ENCODE measurements at regions not wholly inside any gene's neighbourhood (a gene's known extent, or its start where the extent isn't known, plus 50 kb on each side); places are given as distances from the start of the nearest gene placed in this dataset.

DNA sequence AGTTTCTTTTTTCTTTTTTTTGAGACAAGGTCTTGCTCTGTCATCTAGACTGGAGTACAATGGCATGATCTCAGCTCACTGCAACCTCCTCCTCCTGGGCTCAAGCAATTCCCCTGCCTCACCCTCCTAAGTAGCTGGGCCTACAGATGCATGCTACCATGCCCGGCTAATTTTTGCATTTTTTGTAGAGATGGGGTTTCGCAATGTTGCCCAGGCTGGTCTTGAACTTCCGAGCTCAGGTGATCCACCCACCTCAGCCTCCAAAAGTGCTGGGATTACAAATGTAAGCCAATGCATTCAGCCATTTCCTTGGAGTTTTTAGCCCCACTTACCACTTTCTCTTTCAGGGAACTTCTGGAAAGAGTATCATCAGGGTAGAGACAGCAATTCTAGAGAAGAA lies 153.3 kb upstream of the THSD7B start:
- TF ChIP-seq, protein P1, sequence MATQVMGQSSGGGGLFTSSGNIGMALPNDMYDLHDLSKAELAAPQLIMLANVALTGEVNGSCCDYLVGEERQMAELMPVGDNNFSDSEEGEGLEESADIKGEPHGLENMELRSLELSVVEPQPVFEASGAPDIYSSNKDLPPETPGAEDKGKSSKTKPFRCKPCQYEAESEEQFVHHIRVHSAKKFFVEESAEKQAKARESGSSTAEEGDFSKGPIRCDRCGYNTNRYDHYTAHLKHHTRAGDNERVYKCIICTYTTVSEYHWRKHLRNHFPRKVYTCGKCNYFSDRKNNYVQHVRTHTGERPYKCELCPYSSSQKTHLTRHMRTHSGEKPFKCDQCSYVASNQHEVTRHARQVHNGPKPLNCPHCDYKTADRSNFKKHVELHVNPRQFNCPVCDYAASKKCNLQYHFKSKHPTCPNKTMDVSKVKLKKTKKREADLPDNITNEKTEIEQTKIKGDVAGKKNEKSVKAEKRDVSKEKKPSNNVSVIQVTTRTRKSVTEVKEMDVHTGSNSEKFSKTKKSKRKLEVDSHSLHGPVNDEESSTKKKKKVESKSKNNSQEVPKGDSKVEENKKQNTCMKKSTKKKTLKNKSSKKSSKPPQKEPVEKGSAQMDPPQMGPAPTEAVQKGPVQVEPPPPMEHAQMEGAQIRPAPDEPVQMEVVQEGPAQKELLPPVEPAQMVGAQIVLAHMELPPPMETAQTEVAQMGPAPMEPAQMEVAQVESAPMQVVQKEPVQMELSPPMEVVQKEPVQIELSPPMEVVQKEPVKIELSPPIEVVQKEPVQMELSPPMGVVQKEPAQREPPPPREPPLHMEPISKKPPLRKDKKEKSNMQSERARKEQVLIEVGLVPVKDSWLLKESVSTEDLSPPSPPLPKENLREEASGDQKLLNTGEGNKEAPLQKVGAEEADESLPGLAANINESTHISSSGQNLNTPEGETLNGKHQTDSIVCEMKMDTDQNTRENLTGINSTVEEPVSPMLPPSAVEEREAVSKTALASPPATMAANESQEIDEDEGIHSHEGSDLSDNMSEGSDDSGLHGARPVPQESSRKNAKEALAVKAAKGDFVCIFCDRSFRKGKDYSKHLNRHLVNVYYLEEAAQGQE (IDR thresholded peaks at IDR 0.05; ENCODE audit: insufficient read depth in 1 of 2, low read depth in 2 of 2, low read length in 2 of 2) = no peak
- TF ChIP-seq SIN3A (IDR thresholded peaks at IDR 0.05; ENCODE audit: borderline replicate concordance, insufficient read depth, low read length) = no peak
- no peak for TF ChIP-seq FOXP2 (optimal IDR thresholded peaks at IDR 0.05; ENCODE audit: borderline replicate concordance, extremely low read depth, extremely low read length, insufficient read depth)
- no peak for TF ChIP-seq TAF1 (IDR thresholded peaks at IDR 0.05; ENCODE audit: borderline replicate concordance, insufficient read depth, low read length)
- no peak for TF ChIP-seq POLR2AphosphoS5 (IDR thresholded peaks at IDR 0.05; ENCODE audit: low read depth, low read length)

DNA sequence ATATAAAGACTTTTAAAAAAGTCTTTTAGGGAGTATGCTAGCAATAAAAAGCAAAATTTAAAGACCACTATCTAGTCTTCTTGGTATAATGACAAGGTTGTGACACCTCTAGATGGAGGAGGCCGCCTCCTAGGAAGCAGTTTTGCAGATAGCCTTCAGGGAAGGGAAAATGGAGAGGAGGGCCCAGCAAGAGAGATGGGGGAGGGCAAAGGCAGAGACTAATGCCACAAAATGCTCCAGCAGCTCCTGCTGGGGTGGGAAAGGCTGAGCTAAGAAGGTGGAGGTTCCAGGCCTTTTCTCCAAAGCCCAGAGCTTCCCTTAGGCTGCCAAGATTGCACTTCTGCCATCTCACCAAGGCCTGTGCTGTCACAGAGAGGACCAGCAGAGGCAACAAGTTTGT lies 153.9 kb upstream of the THSD7B start:
- no peak for TF ChIP-seq FOXP2 (optimal IDR thresholded peaks at IDR 0.05; ENCODE audit: borderline replicate concordance, extremely low read depth, extremely low read length, insufficient read depth)
- TF ChIP-seq, protein P1 (IDR thresholded peaks at IDR 0.05; ENCODE audit: insufficient read depth in 1 of 2, low read depth in 2 of 2, low read length in 2 of 2) = no peak
- TF ChIP-seq SIN3A (IDR thresholded peaks at IDR 0.05; ENCODE audit: borderline replicate concordance, insufficient read depth, low read length) = no peak
- TF ChIP-seq POLR2AphosphoS5 (IDR thresholded peaks at IDR 0.05; ENCODE audit: low read depth, low read length) = no peak
- TF ChIP-seq TAF1 (IDR thresholded peaks at IDR 0.05; ENCODE audit: borderline replicate concordance, insufficient read depth, low read length) = no peak

- no peak for TF ChIP-seq FOXP2 (optimal IDR thresholded peaks at IDR 0.05; ENCODE audit: borderline replicate concordance, extremely low read depth, extremely low read length, insufficient read depth)
- no peak for TF ChIP-seq SIN3A (IDR thresholded peaks at IDR 0.05; ENCODE audit: borderline replicate concordance, insufficient read depth, low read length)
- TF ChIP-seq, protein P1 (IDR thresholded peaks at IDR 0.05; ENCODE audit: insufficient read depth in 1 of 2, low read depth in 2 of 2, low read length in 2 of 2) = peak; percentile 90 to 98
- TF ChIP-seq POLR2AphosphoS5 (IDR thresholded peaks at IDR 0.05; ENCODE audit: low read depth, low read length) = no peak
- TF ChIP-seq TAF1 (IDR thresholded peaks at IDR 0.05; ENCODE audit: borderline replicate concordance, insufficient read depth, low read length) = no peak
Measured at GRCh38 chr2:136582628-136583205, 182.6 kb upstream of the THSD7B start.

DNA sequence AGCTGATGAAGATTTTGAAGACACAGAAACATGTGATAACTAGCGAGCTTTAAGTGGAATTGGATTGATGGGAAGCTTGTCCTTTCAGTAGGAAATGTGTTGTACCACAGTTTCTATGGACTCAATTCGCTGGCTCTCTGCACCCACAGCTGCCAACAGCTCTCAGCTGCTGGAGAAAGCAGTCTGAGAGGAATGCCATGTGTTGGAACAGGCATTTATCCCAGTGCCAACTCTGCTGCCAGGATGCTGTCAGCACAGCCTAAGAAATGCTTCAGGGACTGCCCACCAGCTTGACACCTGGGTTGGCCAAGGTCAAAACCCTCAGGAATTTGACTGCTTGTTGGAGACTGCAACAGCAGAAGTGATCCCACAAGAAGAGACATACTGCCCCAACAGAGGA lies 193.0 kb upstream of the THSD7B start:
- TF ChIP-seq TAF1 (IDR thresholded peaks at IDR 0.05; ENCODE audit: borderline replicate concordance, insufficient read depth, low read length) = no peak
- TF ChIP-seq FOXP2 (optimal IDR thresholded peaks at IDR 0.05; ENCODE audit: borderline replicate concordance, extremely low read depth, extremely low read length, insufficient read depth) = no peak
- no peak for TF ChIP-seq SIN3A (IDR thresholded peaks at IDR 0.05; ENCODE audit: borderline replicate concordance, insufficient read depth, low read length)
- no peak for TF ChIP-seq POLR2AphosphoS5 (IDR thresholded peaks at IDR 0.05; ENCODE audit: low read depth, low read length)

GRCh38 chr2:136557203-136557602 lies 208.1 kb upstream of the THSD7B start:
- TF ChIP-seq FOXP2 (optimal IDR thresholded peaks at IDR 0.05; ENCODE audit: borderline replicate concordance, extremely low read depth, extremely low read length, insufficient read depth) (no peak), POLR2AphosphoS5 (IDR thresholded peaks at IDR 0.05; ENCODE audit: low read depth, low read length) (no peak), SIN3A (IDR thresholded peaks at IDR 0.05; ENCODE audit: borderline replicate concordance, insufficient read depth, low read length) (no peak), TAF1 (IDR thresholded peaks at IDR 0.05; ENCODE audit: borderline replicate concordance, insufficient read depth, low read length) (no peak)
- TF ChIP-seq, protein P1 (IDR thresholded peaks at IDR 0.05; ENCODE audit: insufficient read depth in 1 of 2, low read depth in 2 of 2, low read length in 2 of 2) = no peak
